Erythroblast (primary cell): ENCODE measurements at regions not wholly inside any gene's neighbourhood (a gene's known extent, or its start where the extent isn't known, plus 50 kb on each side); places are given as distances from the start of the nearest gene placed in this dataset.

ENCODE experiments used
- GATA1 ChIP-seq: IDR thresholded peaks from 2 replicates; pipeline ENCODE4 v1.6.1; 2011; ENCODE audit warnings: low read depth, mild to moderate bottlenecking, control low read depth, low read length, moderate library complexity
- POLR2A ChIP-seq: IDR thresholded peaks from 2 replicates; pipeline ENCODE4 v1.6.1; 2011; ENCODE audit warnings: mild to moderate bottlenecking, low read length

- TF ChIP-seq POLR2A = no peak
- no peak for TF ChIP-seq GATA1
These were observed 1312.8 kb downstream of the TMEM121 start for GRCh38 chr14:106838991-106839769.
